HL-60 (cell line): ENCODE measurements at regions not wholly inside any gene's neighbourhood (a gene's known extent, or its start where the extent isn't known, plus 50 kb on each side); places are given as distances from the start of the nearest gene placed in this dataset.

Experiments used
- DNase-seq, 2 experiments: peaks; one replicate each; pipeline ENCODE4 v3.0.0-alpha.2; 2010 to 2020; ENCODE audit warnings: low read depth in 1 of 2, low spot score in 1 of 2
- H3K27ac ChIP-seq: fragments of 250-450 bp; sonication (Bioruptor Pico); replicated peaks from 2 replicates; pipeline ENCODE4 v1.5.1; 2020; ENCODE audit warnings: mild to moderate bottlenecking, moderate library complexity
- H3K27me3 ChIP-seq: fragments of 250-450 bp; sonication (Bioruptor Pico); 2 replicates; pipeline ENCODE4 v1.5.1; 2021; ENCODE audit warnings: mild to moderate bottlenecking, moderate library complexity; ENCODE audit not compliant: insufficient read depth, poor library complexity, severe bottlenecking
- H3K4me3 ChIP-seq: replicated peaks from 2 replicates; pipeline ENCODE4 v1.5.1; 2011; ENCODE audit warnings: mild to moderate bottlenecking, control low read depth, low read length; ENCODE audit not compliant: insufficient read depth
- GABPA ChIP-seq: IDR thresholded peaks from 2 replicates; pipeline ENCODE4 v1.6.1; 2012; ENCODE audit warnings: low read depth
- POLR2AphosphoS5 ChIP-seq: IDR thresholded peaks from 2 replicates; pipeline ENCODE4 v1.6.1; 2012; ENCODE audit warnings: low read depth
- SPI1 ChIP-seq: IDR thresholded peaks from 2 replicates; pipeline ENCODE4 v1.6.1; 2012; ENCODE audit warnings: low read depth, mild to moderate bottlenecking, borderline replicate concordance
- TF ChIP-seq, protein P1 (sequence below): IDR thresholded peaks from one replicate; pipeline ENCODE4 v1.5.1; 2011; ENCODE audit warnings: low read length, control low read depth, inconsistent platforms; ENCODE audit not compliant: insufficient read depth
- TF ChIP-seq, protein P2 (sequence below): IDR thresholded peaks from 2 replicates; pipeline ENCODE4 v1.6.1; 2012; ENCODE audit warnings: low read depth; ENCODE audit not compliant: insufficient replicate concordance

DNA sequence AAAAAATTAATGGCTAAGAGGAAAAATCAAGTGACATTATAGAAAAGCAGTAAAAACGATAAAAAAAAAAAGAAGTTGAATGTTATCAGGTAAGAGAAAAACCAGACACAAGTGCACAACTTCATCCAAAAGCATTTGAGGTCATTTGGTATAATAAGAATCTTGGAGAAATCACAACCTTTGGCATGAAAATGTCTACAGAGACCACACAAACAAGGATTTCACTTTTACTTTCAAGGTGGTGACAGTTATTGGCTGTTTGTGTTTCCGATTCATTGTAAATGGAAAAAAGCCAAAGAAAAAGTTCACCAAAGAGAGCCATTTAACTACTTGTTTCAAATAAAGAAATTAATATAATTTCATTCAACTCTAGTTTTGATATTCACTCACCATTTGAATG lies 1193.5 kb downstream of the PCDH9 start:
- Histone ChIP-seq H3K27ac (no peak overlapping the region), H3K27me3 (no peaks in the 10 kb centered on the region), H3K4me3 (no peak overlapping the region)
- no peak for DNase-seq
- TF ChIP-seq POLR2AphosphoS5, result no peak
- TF ChIP-seq GABPA, result no peak
- TF ChIP-seq SPI1, result no peak
- TF ChIP-seq, protein P1, sequence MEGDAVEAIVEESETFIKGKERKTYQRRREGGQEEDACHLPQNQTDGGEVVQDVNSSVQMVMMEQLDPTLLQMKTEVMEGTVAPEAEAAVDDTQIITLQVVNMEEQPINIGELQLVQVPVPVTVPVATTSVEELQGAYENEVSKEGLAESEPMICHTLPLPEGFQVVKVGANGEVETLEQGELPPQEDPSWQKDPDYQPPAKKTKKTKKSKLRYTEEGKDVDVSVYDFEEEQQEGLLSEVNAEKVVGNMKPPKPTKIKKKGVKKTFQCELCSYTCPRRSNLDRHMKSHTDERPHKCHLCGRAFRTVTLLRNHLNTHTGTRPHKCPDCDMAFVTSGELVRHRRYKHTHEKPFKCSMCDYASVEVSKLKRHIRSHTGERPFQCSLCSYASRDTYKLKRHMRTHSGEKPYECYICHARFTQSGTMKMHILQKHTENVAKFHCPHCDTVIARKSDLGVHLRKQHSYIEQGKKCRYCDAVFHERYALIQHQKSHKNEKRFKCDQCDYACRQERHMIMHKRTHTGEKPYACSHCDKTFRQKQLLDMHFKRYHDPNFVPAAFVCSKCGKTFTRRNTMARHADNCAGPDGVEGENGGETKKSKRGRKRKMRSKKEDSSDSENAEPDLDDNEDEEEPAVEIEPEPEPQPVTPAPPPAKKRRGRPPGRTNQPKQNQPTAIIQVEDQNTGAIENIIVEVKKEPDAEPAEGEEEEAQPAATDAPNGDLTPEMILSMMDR, result no peak
- TF ChIP-seq, protein P2, sequence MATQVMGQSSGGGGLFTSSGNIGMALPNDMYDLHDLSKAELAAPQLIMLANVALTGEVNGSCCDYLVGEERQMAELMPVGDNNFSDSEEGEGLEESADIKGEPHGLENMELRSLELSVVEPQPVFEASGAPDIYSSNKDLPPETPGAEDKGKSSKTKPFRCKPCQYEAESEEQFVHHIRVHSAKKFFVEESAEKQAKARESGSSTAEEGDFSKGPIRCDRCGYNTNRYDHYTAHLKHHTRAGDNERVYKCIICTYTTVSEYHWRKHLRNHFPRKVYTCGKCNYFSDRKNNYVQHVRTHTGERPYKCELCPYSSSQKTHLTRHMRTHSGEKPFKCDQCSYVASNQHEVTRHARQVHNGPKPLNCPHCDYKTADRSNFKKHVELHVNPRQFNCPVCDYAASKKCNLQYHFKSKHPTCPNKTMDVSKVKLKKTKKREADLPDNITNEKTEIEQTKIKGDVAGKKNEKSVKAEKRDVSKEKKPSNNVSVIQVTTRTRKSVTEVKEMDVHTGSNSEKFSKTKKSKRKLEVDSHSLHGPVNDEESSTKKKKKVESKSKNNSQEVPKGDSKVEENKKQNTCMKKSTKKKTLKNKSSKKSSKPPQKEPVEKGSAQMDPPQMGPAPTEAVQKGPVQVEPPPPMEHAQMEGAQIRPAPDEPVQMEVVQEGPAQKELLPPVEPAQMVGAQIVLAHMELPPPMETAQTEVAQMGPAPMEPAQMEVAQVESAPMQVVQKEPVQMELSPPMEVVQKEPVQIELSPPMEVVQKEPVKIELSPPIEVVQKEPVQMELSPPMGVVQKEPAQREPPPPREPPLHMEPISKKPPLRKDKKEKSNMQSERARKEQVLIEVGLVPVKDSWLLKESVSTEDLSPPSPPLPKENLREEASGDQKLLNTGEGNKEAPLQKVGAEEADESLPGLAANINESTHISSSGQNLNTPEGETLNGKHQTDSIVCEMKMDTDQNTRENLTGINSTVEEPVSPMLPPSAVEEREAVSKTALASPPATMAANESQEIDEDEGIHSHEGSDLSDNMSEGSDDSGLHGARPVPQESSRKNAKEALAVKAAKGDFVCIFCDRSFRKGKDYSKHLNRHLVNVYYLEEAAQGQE, result no peak

DNA sequence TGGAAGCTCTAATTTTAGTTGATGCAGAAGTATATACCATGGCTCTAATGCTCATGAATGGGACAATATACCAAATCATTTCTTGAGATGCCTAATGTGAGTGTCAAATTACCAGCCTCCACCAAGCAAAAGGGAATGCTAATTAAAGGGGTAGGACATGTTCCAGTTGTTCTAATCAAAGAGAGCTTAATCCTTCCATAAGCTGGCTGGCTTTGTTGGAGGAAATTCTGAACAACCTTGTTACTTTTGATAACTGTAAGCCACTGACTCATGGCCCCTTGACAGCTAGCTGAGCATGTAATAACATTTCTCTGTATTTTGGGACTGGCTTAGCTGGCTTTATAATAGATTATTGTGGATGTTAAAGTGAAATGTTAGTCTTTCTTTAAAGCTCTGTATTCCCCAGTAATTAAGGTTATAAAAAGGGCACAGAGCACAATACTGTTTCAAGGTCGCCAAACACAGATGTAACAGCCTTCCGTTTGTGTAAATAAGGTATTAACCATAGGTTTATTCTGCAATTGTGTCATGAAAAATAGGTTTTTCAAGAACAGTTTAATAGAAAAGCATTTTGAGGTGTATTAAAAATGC lies 1194.0 kb downstream of the PCDH9 start:
- TF ChIP-seq POLR2AphosphoS5, result no peak
- TF ChIP-seq, protein P2, result no peak
- TF ChIP-seq SPI1, result no peak
- no peak for TF ChIP-seq GABPA
- TF ChIP-seq, protein P1, result no peak
- no peaks in the 10 kb centered on the region for H3K27me3 ChIP-seq
- DNase-seq, result no peak
- H3K27ac ChIP-seq, result no peak overlapping the region
- H3K4me3 ChIP-seq, result no peak overlapping the region

DNA sequence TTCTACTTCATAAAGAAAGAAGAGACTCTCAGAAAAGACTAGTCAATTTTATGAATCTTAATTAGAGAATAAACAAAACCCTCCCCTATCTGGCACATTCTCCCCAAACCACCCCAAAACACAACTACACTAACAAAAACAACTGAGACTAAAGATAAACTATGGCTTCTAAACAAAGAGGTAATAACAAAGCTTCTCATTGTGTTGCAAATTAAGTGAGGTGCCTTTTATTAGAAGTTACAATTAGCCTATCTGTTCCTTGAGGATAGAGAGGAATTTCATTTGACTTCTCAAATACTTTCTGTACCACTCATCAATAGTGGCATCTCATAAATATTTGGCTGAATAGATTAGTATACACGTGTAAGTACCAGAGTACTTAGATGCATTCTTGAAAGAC lies 1196.2 kb downstream of the PCDH9 start:
- DNase-seq, result no peak
- TF ChIP-seq, protein P2, result no peak
- TF ChIP-seq GABPA, result no peak
- TF ChIP-seq, protein P1, result no peak
- no peak for TF ChIP-seq SPI1
- TF ChIP-seq POLR2AphosphoS5, result no peak
- H3K27ac ChIP-seq, result no peak overlapping the region

More for the DNA sequence above, 1196.2 kb downstream of the PCDH9 start:
- Histone ChIP-seq H3K27me3 (no peaks in the 10 kb centered on the region), H3K4me3 (no peak overlapping the region)
